Breast epithelium (tissue), 3 donors: ENCODE measurements at regions not wholly inside any gene's neighbourhood (a gene's known extent, or its start where the extent isn't known, plus 50 kb on each side); places are given as distances from the start of the nearest gene placed in this dataset.

Experiments
- POLR2AphosphoS5 ChIP-seq, 3 donors: sonication (generic); formaldehyde crosslinking; IDR thresholded peaks; one replicate each; pipeline ENCODE4 v1.6.1; 2017; ENCODE audit warnings: antibody characterized with exemption in 3 of 3
- TF ChIP-seq, protein P1 (sequence below), 3 donors: fragments of 450-650 bp; IDR thresholded peaks; one replicate each; pipeline ENCODE4 v1.5.1; 2016 to 2017; ENCODE audit warnings: antibody characterized with exemption in 3 of 3, mild to moderate bottlenecking in 3 of 3, moderate library complexity in 3 of 3

DNA sequence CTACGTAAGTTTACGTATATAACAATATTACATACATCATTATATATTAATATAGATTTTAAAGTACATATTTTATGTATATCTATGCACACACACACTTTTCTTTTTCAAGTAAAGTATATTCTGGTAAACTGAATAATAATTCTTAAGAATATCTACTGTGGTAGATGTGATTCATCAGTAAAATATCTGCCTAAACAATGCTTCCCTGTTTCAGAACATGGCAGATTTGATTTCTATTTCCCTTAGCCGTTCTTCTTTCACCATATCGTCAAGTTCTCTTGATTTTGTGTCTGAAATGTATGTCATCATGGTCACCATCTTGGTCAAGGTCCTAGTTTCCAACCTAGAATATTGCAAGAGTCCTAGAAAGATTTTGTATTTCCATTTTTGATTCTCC, 195.6 kb downstream of the HDGFL1 start:
- TF ChIP-seq, protein P1, sequence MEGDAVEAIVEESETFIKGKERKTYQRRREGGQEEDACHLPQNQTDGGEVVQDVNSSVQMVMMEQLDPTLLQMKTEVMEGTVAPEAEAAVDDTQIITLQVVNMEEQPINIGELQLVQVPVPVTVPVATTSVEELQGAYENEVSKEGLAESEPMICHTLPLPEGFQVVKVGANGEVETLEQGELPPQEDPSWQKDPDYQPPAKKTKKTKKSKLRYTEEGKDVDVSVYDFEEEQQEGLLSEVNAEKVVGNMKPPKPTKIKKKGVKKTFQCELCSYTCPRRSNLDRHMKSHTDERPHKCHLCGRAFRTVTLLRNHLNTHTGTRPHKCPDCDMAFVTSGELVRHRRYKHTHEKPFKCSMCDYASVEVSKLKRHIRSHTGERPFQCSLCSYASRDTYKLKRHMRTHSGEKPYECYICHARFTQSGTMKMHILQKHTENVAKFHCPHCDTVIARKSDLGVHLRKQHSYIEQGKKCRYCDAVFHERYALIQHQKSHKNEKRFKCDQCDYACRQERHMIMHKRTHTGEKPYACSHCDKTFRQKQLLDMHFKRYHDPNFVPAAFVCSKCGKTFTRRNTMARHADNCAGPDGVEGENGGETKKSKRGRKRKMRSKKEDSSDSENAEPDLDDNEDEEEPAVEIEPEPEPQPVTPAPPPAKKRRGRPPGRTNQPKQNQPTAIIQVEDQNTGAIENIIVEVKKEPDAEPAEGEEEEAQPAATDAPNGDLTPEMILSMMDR (IDR thresholded peaks at IDR 0.05), result no peak
- TF ChIP-seq POLR2AphosphoS5 (IDR thresholded peaks at IDR 0.05), result no peak
